ENCODE measurements at regions not wholly inside any gene's neighbourhood (a gene's known extent, or its start where the extent isn't known, plus 50 kb on each side); places are given as distances from the start of the nearest gene placed in this dataset.

GRCh38 chr1:119294722-119295121 lies 73.9 kb upstream of the HAO2 start:
- TF ChIP-seq SPI1 (IDR thresholded peaks at IDR 0.05; ENCODE audit: borderline replicate concordance, low read depth) (no peak), CTCF (IDR thresholded peaks at IDR 0.05; ENCODE audit: insufficient read depth, low read length) (no peak)
- Histone ChIP-seq H3K4me3 (replicated peaks; ENCODE audit: insufficient read depth, low read length) (no peak overlapping the region), H3K27me3 (ENCODE audit: insufficient read depth, poor library complexity, severe bottlenecking) (peaks cover 8% of the 10 kb centered on the region), H3K27ac (replicated peaks) (no peak overlapping the region)
- no peak for DNase-seq (ENCODE audit: low read depth in 1 of 2, low spot score in 1 of 2)

- Histone ChIP-seq H3K4me3 (replicated peaks; ENCODE audit: insufficient read depth, low read length) (no peak overlapping the region), H3K27me3 (ENCODE audit: insufficient read depth, poor library complexity, severe bottlenecking) (peaks cover 12% of the 10 kb centered on the region), H3K27ac (replicated peaks) (no peak overlapping the region)
- no peak for DNase-seq (ENCODE audit: low read depth in 1 of 2, low spot score in 1 of 2)
- TF ChIP-seq POLR2AphosphoS5 (IDR thresholded peaks at IDR 0.05; ENCODE audit: low read depth) = no peak
Measured at GRCh38 chr1:119298687-119299303, 69.8 kb upstream of the HAO2 start.

GRCh38 chr1:119302011-119302410 lies 66.6 kb upstream of the HAO2 start:
- no peak for TF ChIP-seq GABPA (IDR thresholded peaks at IDR 0.05; ENCODE audit: low read depth)
- no peak for TF ChIP-seq POLR2AphosphoS5 (IDR thresholded peaks at IDR 0.05; ENCODE audit: low read depth)
- TF ChIP-seq SPI1 (IDR thresholded peaks at IDR 0.05; ENCODE audit: borderline replicate concordance, low read depth) = no peak
- no peak for TF ChIP-seq CTCF (IDR thresholded peaks at IDR 0.05; ENCODE audit: insufficient read depth, low read length)
- TF ChIP-seq REST (IDR thresholded peaks at IDR 0.05; ENCODE audit: insufficient replicate concordance, low read depth) = no peak
- DNase-seq (ENCODE audit: low read depth in 1 of 2, low spot score in 1 of 2) = no peak
- Histone ChIP-seq H3K4me3 (replicated peaks; ENCODE audit: insufficient read depth, low read length) (no peak overlapping the region), H3K27ac (replicated peaks) (no peak overlapping the region), H3K27me3 (ENCODE audit: insufficient read depth, poor library complexity, severe bottlenecking) (peaks cover 12% of the 10 kb centered on the region)

- TF ChIP-seq GABPA (IDR thresholded peaks at IDR 0.05; ENCODE audit: low read depth) = no peak
- no peak for TF ChIP-seq SPI1 (IDR thresholded peaks at IDR 0.05; ENCODE audit: borderline replicate concordance, low read depth)
- TF ChIP-seq CTCF (IDR thresholded peaks at IDR 0.05; ENCODE audit: insufficient read depth, low read length) = no peak
- TF ChIP-seq REST (IDR thresholded peaks at IDR 0.05; ENCODE audit: insufficient replicate concordance, low read depth) = no peak
- no peak for TF ChIP-seq POLR2AphosphoS5 (IDR thresholded peaks at IDR 0.05; ENCODE audit: low read depth)
- no peaks in the 10 kb centered on the region for H3K27me3 ChIP-seq (ENCODE audit: insufficient read depth, poor library complexity, severe bottlenecking)
- no peak for DNase-seq (ENCODE audit: low read depth in 1 of 2, low spot score in 1 of 2)
- H3K4me3 ChIP-seq (replicated peaks; ENCODE audit: insufficient read depth, low read length) = no peak overlapping the region
- H3K27ac ChIP-seq (replicated peaks) = no peak overlapping the region
Measured at GRCh38 chr1:119308130-119308700, 60.4 kb upstream of the HAO2 start.

Measured in HL-60 (cell line).